GM21737 (cell line): ENCODE measurements at regions not wholly inside any gene's neighbourhood (a gene's known extent, or its start where the extent isn't known, plus 50 kb on each side); places are given as distances from the start of the nearest gene placed in this dataset.

Experiments
- ATAC-seq: cut with Tn5 transposase; IDR thresholded peaks from one replicate; pipeline ENCODE4 v1.9.1; 2021; ENCODE audit warnings: mild to moderate bottlenecking, moderate library complexity; ENCODE audit not compliant: unreplicated experiment

- no peak for ATAC-seq
Measured at GRCh38 chr14:87073880-87074570, 919.0 kb downstream of the GALC start.

- ATAC-seq = no peak
Measured at GRCh38 chr14:87067591-87067990, 925.4 kb downstream of the GALC start.

GRCh38 chr14:87067061-87067460 lies 925.9 kb downstream of the GALC start:
- no peak for ATAC-seq

- ATAC-seq = no peak
Measured at GRCh38 chr14:87066221-87066817, 926.7 kb downstream of the GALC start.

- ATAC-seq = no peak
Measured at GRCh38 chr14:87065366-87065765, 927.6 kb downstream of the GALC start.

GRCh38 chr14:87063181-87063580 lies 929.8 kb downstream of the GALC start:
- no peak for ATAC-seq

- ATAC-seq = no peak
Measured at GRCh38 chr14:87060405-87060804, 932.6 kb downstream of the GALC start.

GRCh38 chr14:87059060-87059839 lies 933.7 kb downstream of the GALC start:
- no peak for ATAC-seq

- ATAC-seq = no peak
Measured at GRCh38 chr14:87055007-87055406, 938.0 kb downstream of the GALC start.

- no peak for ATAC-seq
Measured at GRCh38 chr14:87052646-87053225, 940.2 kb downstream of the GALC start.

- ATAC-seq = no peak
Measured at GRCh38 chr14:87050421-87050820, 942.6 kb downstream of the GALC start.

GRCh38 chr14:87049950-87050349 lies 943.0 kb downstream of the GALC start:
- no peak for ATAC-seq

- no peak for ATAC-seq
Measured at GRCh38 chr14:87046960-87047359, 946.0 kb downstream of the GALC start.

- ATAC-seq = no peak
Measured at GRCh38 chr14:87045956-87046355, 947.0 kb downstream of the GALC start.

- ATAC-seq = no peak
Measured at GRCh38 chr14:87045246-87045645, 947.7 kb downstream of the GALC start.

GRCh38 chr14:87044807-87045206 lies 948.2 kb downstream of the GALC start:
- no peak for ATAC-seq

GRCh38 chr14:87043667-87044200 lies 949.2 kb downstream of the GALC start:
- no peak for ATAC-seq

- no peak for ATAC-seq
Measured at GRCh38 chr14:87042354-87042753, 950.6 kb downstream of the GALC start.

- ATAC-seq = no peak
Measured at GRCh38 chr14:87041290-87042020, 951.5 kb downstream of the GALC start.

GRCh38 chr14:87034680-87035079 lies 958.3 kb downstream of the GALC start:
- ATAC-seq = no peak

GRCh38 chr14:87030197-87030596 lies 962.8 kb downstream of the GALC start:
- no peak for ATAC-seq
